ENCODE measurements at regions not wholly inside any gene's neighbourhood (a gene's known extent, or its start where the extent isn't known, plus 50 kb on each side); places are given as distances from the start of the nearest gene placed in this dataset.

GRCh38 chr15:81942157-81942556 is 103.7 kb downstream of the MEX3B start:
- TF ChIP-seq, protein P1, sequence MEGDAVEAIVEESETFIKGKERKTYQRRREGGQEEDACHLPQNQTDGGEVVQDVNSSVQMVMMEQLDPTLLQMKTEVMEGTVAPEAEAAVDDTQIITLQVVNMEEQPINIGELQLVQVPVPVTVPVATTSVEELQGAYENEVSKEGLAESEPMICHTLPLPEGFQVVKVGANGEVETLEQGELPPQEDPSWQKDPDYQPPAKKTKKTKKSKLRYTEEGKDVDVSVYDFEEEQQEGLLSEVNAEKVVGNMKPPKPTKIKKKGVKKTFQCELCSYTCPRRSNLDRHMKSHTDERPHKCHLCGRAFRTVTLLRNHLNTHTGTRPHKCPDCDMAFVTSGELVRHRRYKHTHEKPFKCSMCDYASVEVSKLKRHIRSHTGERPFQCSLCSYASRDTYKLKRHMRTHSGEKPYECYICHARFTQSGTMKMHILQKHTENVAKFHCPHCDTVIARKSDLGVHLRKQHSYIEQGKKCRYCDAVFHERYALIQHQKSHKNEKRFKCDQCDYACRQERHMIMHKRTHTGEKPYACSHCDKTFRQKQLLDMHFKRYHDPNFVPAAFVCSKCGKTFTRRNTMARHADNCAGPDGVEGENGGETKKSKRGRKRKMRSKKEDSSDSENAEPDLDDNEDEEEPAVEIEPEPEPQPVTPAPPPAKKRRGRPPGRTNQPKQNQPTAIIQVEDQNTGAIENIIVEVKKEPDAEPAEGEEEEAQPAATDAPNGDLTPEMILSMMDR (IDR thresholded peaks at IDR 0.05) = no peak
- TF ChIP-seq POLR2A (IDR thresholded peaks at IDR 0.05) = no peak
